Pancreas (tissue), 10 donors: ENCODE measurements at regions not wholly inside any gene's neighbourhood (a gene's known extent, or its start where the extent isn't known, plus 50 kb on each side); places are given as distances from the start of the nearest gene placed in this dataset.

Source experiments
- ATAC-seq, 4 donors: fragments of 200-7000 bp; cut with Tn5 transposase; one replicate each; pipeline versions ENCODE4 v1.8.0 to v1.9.1; 2020; ENCODE audit warnings: mild to moderate bottlenecking in 4 of 4, moderate library complexity in 4 of 4
- DNase-seq, 6 donors: peaks; one replicate each; pipeline ENCODE4 v3.0.0-alpha.2; 2020
- FAIRE-seq: peaks from 2 replicates; lab custom pipeline; 2012; peaks lifted over from hg19 to GRCh38; lab: Jason Lieb, UNC
- H3K27ac ChIP-seq, 4 donors: fragments of 200-600 bp; sonication (generic); 1 replicate in 3 of 4; 2 replicates in 1 of 4; pipeline versions ENCODE4 v1.5.0 to v1.8.0; 2020
- H3K27me3 ChIP-seq, 4 donors: fragments of 200-600 bp; one replicate each; pipeline ENCODE4 v1.8.0; 2021
- H3K36me3 ChIP-seq, 3 donors: fragments of 200-600 bp; sonication (generic) in 1 of 3; one replicate each; pipeline versions ENCODE4 v1.5.0 to v1.8.0; 2020 to 2021
- H3K4me1 ChIP-seq, 3 donors: fragments of 200-600 bp; one replicate each; pipeline ENCODE4 v1.8.0; 2021
- H3K4me3 ChIP-seq, 4 donors: fragments of 200-600 bp; sonication (generic) in 2 of 4; one replicate each; pipeline versions ENCODE4 v1.5.0 to v1.8.0; 2020 to 2021
- H3K9me3 ChIP-seq, 4 donors: fragments of 200-600 bp; one replicate each; pipeline ENCODE4 v1.8.0; 2021
- CTCF ChIP-seq, 4 donors: fragments of 200-600 bp; sonication (generic) in 3 of 4; IDR thresholded peaks; one replicate each; pipeline versions ENCODE4 v1.5.0 to v1.8.0; 2021; ENCODE audit warnings: antibody characterized with exemption in 4 of 4
- WGBS, 2 donors: extraction: QIAGEN DNeasy Blood & Tissue Kit; methylation state at CpG; one replicate each; pipeline ENCODE4 v1.1.7; 2013; 5-methylcytosine and 5-hydroxymethylcytosine counted together
- intact Hi-C, 3 donors: fragments of 100-400 bp; cut with DNase I; formaldehyde crosslinking; loops; one replicate each; pipeline versions ENCODE4 v1.11.1 to v1.14.2; 2022
- donor health status: healthy with polysubstance abuse.
- donor health status: DM: no; HTN: no; CAD: no; lungs with moderate emphysema.
- donor health status: DM: no; HTN: no; CAD: no.
- donor health status: control.
- donor health status: control.
- donor health status: Bipolar disorder and iron deficiency.
- donor health status: DM: yes; HTN: yes; CAD: no.
- donor health status: DM: no; HTN: no; CAD: no.
- donor health status: DM: no; HTN: no; CAD: no.
- donor health status: DM: yes; HTN: yes; CAD: no.

GRCh38 chr1:56073206-56073605, 506.2 kb downstream of the PLPP3 start:
- no peaks in the 10 kb centered on the region for H3K27me3 ChIP-seq
- 58 to 70% methylated on average over 1 of the region's 1 CpG for WGBS, 2 donors
- intact Hi-C loops, result no loop called here
- no peak for TF ChIP-seq CTCF (IDR thresholded peaks at IDR 0.05)
- peaks cover 0 to 5% (median 5%) of the 10 kb centered on the region in 3 donors for H3K4me1 ChIP-seq
- no peaks in the 10 kb centered on the region for H3K36me3 ChIP-seq
- DNase-seq, result no peak
- no peaks in the 10 kb centered on the region for H3K9me3 ChIP-seq
- peak overlapping the region in 1 of 4 donors; percentile 31 for H3K27ac ChIP-seq
- ATAC-seq, result no peak
- no peak for FAIRE-seq
- H3K4me3 ChIP-seq, result no peak overlapping the region

- H3K4me3 ChIP-seq, result no peak overlapping the region
- ATAC-seq (no peak), FAIRE-seq (no peak), DNase-seq (no peak)
- intact Hi-C loops, result no loop called here
- no peaks in the 10 kb centered on the region for H3K27me3 ChIP-seq
- no peaks in the 10 kb centered on the region for H3K9me3 ChIP-seq
- no peaks in the 10 kb centered on the region for H3K36me3 ChIP-seq
- H3K4me1 ChIP-seq, result peaks cover 0 to 5% (median 5%) of the 10 kb centered on the region in 3 donors
- H3K27ac ChIP-seq, result no peak overlapping the region
- no peak for TF ChIP-seq CTCF (IDR thresholded peaks at IDR 0.05)
- WGBS, 2 donors, result 77 to 80% methylated on average over 1 of the region's 1 CpG
These were observed 507.1 kb downstream of the PLPP3 start for GRCh38 chr1:56072310-56072709.

GRCh38 chr1:56071351-56071750, 508.0 kb downstream of the PLPP3 start:
- Histone ChIP-seq H3K4me3 (no peak overlapping the region), H3K36me3 (no peaks in the 10 kb centered on the region), H3K9me3 (no peaks in the 10 kb centered on the region), H3K4me1 (peaks cover 0 to 5% (median 5%) of the 10 kb centered on the region in 3 donors), H3K27me3 (no peaks in the 10 kb centered on the region), H3K27ac (no peak overlapping the region)
- intact Hi-C loops, result no loop called here
- ATAC-seq (no peak), DNase-seq (no peak), FAIRE-seq (no peak)
- WGBS, 2 donors, result 94 to 95% methylated on average over 3 of the region's 3 CpGs
- no peak for TF ChIP-seq CTCF (IDR thresholded peaks at IDR 0.05)

GRCh38 chr1:56070601-56071000, 508.8 kb downstream of the PLPP3 start:
- no peak for DNase-seq
- ATAC-seq, result no peak
- TF ChIP-seq CTCF (IDR thresholded peaks at IDR 0.05), result no peak
- 84 to 97% methylated on average over 1 of the region's 1 CpG for whole genome bisulfite sequencing, 2 donors
- no peak overlapping the region for H3K4me3 ChIP-seq
- H3K27ac ChIP-seq, result no peak overlapping the region
- no peaks in the 10 kb centered on the region for H3K36me3 ChIP-seq
- H3K27me3 ChIP-seq, result no peaks in the 10 kb centered on the region
- intact Hi-C loops, result no loop called here
- no peaks in the 10 kb centered on the region for H3K9me3 ChIP-seq
- peaks cover 0 to 5% (median 5%) of the 10 kb centered on the region in 3 donors for H3K4me1 ChIP-seq
- FAIRE-seq, result no peak

- Histone ChIP-seq H3K4me3 (no peak overlapping the region), H3K27me3 (no peaks in the 10 kb centered on the region), H3K36me3 (no peaks in the 10 kb centered on the region), H3K9me3 (no peaks in the 10 kb centered on the region), H3K27ac (no peak overlapping the region), H3K4me1 (peaks cover 0 to 5% (median 5%) of the 10 kb centered on the region in 3 donors)
- DNase-seq, result no peak
- intact Hi-C loops, result no loop called here
- no peak for FAIRE-seq
- TF ChIP-seq CTCF (IDR thresholded peaks at IDR 0.05), result no peak
- ATAC-seq, result no peak
- WGBS, 2 donors, result 91 to 93% methylated on average over 1 of the region's 1 CpG
These were observed 509.5 kb downstream of the PLPP3 start for GRCh38 chr1:56069824-56070223.
